ENCODE measurements at regions not wholly inside any gene's neighbourhood (a gene's known extent, or its start where the extent isn't known, plus 50 kb on each side); places are given as distances from the start of the nearest gene placed in this dataset.

GRCh38 chrX:46039526-46039925, 505.7 kb downstream of the ZNF674 start:
- TF ChIP-seq CTCF (IDR thresholded peaks at IDR 0.05; ENCODE audit: extremely low read depth, low read depth, low read length), result no peak

GRCh38 chrX:46036508-46036907, 508.7 kb downstream of the ZNF674 start:
- no peak for DNase-seq (ENCODE audit: insufficient read length, low spot score, missing footprints)
- no peak for TF ChIP-seq CTCF (IDR thresholded peaks at IDR 0.05; ENCODE audit: extremely low read depth, low read depth, low read length)
- H4K20me1 ChIP-seq (ENCODE audit: insufficient read depth, low read length), result no peaks in the 10 kb centered on the region
- H3K4me3 ChIP-seq (ENCODE audit: insufficient read depth, low read length), result no peak overlapping the region
- no peaks in the 10 kb centered on the region for H3K79me2 ChIP-seq (ENCODE audit: insufficient read depth, low read length)
- H3K9me3 ChIP-seq (ENCODE audit: low read depth, low read length), result no peaks in the 10 kb centered on the region
- H3K36me3 ChIP-seq (ENCODE audit: insufficient read depth, low read length), result no peaks in the 10 kb centered on the region
- peaks cover 10% of the 10 kb centered on the region for H3K4me1 ChIP-seq (ENCODE audit: insufficient read depth, low read length)
- H2AFZ ChIP-seq (ENCODE audit: low read length), result no peak overlapping the region
- H3K27ac ChIP-seq (ENCODE audit: low read depth, low read length), result no peak overlapping the region
- H3K27me3 ChIP-seq (ENCODE audit: insufficient read depth, low read length), result peaks cover 11% of the 10 kb centered on the region
- H3K4me2 ChIP-seq (ENCODE audit: insufficient read depth, low read length), result no peak overlapping the region

More at GRCh38 chrX:46039526-46039925, 505.7 kb downstream of the ZNF674 start:
- no peaks in the 10 kb centered on the region for H3K9me3 ChIP-seq (ENCODE audit: low read depth, low read length)
- no peak for DNase-seq (ENCODE audit: insufficient read length, low spot score, missing footprints)
- no peaks in the 10 kb centered on the region for H3K36me3 ChIP-seq (ENCODE audit: insufficient read depth, low read length)
- no peak overlapping the region for H3K4me2 ChIP-seq (ENCODE audit: insufficient read depth, low read length)
- H3K4me1 ChIP-seq (ENCODE audit: insufficient read depth, low read length), result peaks cover 10% of the 10 kb centered on the region
- no peaks in the 10 kb centered on the region for H4K20me1 ChIP-seq (ENCODE audit: insufficient read depth, low read length)
- H3K4me3 ChIP-seq (ENCODE audit: insufficient read depth, low read length), result no peak overlapping the region
- H3K79me2 ChIP-seq (ENCODE audit: insufficient read depth, low read length), result no peaks in the 10 kb centered on the region
- no peak overlapping the region for H3K27ac ChIP-seq (ENCODE audit: low read depth, low read length)
- peaks cover 6% of the 10 kb centered on the region for H3K27me3 ChIP-seq (ENCODE audit: insufficient read depth, low read length)
- H2AFZ ChIP-seq (ENCODE audit: low read length), result no peak overlapping the region

GRCh38 chrX:46034868-46035267, 510.4 kb downstream of the ZNF674 start:
- TF ChIP-seq CTCF (IDR thresholded peaks at IDR 0.05; ENCODE audit: extremely low read depth, low read depth, low read length), result no peak
- no peaks in the 10 kb centered on the region for H3K9me3 ChIP-seq (ENCODE audit: low read depth, low read length)

GRCh38 chrX:46029777-46030176, 515.4 kb downstream of the ZNF674 start:
- Histone ChIP-seq H3K4me2 (ENCODE audit: insufficient read depth, low read length) (no peak overlapping the region), H3K27me3 (ENCODE audit: insufficient read depth, low read length) (peaks cover 19% of the 10 kb centered on the region), H3K79me2 (ENCODE audit: insufficient read depth, low read length) (no peaks in the 10 kb centered on the region), H3K9me3 (ENCODE audit: low read depth, low read length) (no peaks in the 10 kb centered on the region), H3K4me3 (ENCODE audit: insufficient read depth, low read length) (no peak overlapping the region), H3K27ac (ENCODE audit: low read depth, low read length) (no peak overlapping the region), H3K36me3 (ENCODE audit: insufficient read depth, low read length) (no peaks in the 10 kb centered on the region), H2AFZ (ENCODE audit: low read length) (no peak overlapping the region), H3K4me1 (ENCODE audit: insufficient read depth, low read length) (no peaks in the 10 kb centered on the region), H4K20me1 (ENCODE audit: insufficient read depth, low read length) (no peaks in the 10 kb centered on the region)
- no peak for TF ChIP-seq CTCF (IDR thresholded peaks at IDR 0.05; ENCODE audit: extremely low read depth, low read depth, low read length)
- no peak for DNase-seq (ENCODE audit: insufficient read length, low spot score, missing footprints)

More at GRCh38 chrX:46034868-46035267, 510.4 kb downstream of the ZNF674 start:
- no peak overlapping the region for H3K4me3 ChIP-seq (ENCODE audit: insufficient read depth, low read length)
- H3K27ac ChIP-seq (ENCODE audit: low read depth, low read length), result no peak overlapping the region
- no peaks in the 10 kb centered on the region for H3K79me2 ChIP-seq (ENCODE audit: insufficient read depth, low read length)
- peaks cover 12% of the 10 kb centered on the region for H3K27me3 ChIP-seq (ENCODE audit: insufficient read depth, low read length)
- H3K4me2 ChIP-seq (ENCODE audit: insufficient read depth, low read length), result no peak overlapping the region
- no peaks in the 10 kb centered on the region for H4K20me1 ChIP-seq (ENCODE audit: insufficient read depth, low read length)
- no peak overlapping the region for H2AFZ ChIP-seq (ENCODE audit: low read length)
- no peak for DNase-seq (ENCODE audit: insufficient read length, low spot score, missing footprints)
- H3K36me3 ChIP-seq (ENCODE audit: insufficient read depth, low read length), result no peaks in the 10 kb centered on the region
- H3K4me1 ChIP-seq (ENCODE audit: insufficient read depth, low read length), result peaks cover 10% of the 10 kb centered on the region
